Coronary artery (tissue), 2 donors: ENCODE measurements at regions not wholly inside any gene's neighbourhood (a gene's known extent, or its start where the extent isn't known, plus 50 kb on each side); places are given as distances from the start of the nearest gene placed in this dataset.
A peak's percentile ranks its signal among the peaks of the same experiment; 100 is the strongest.

ENCODE experiments used
- DNase-seq: peaks from one replicate; pipeline ENCODE4 v3.0.0-alpha.2; 2017; ENCODE audit warnings: low spot score
- H3K27ac ChIP-seq, 2 donors: fragments of 200-600 bp; sonication (generic); one replicate each; pipeline ENCODE4 v1.5.1; 2016 to 2019
- H3K4me3 ChIP-seq: fragments of 200-600 bp; sonication (generic); 2 replicates; pipeline ENCODE4 v1.5.1; 2016; ENCODE audit warnings: mild to moderate bottlenecking, moderate library complexity
- TF ChIP-seq, protein P1 (sequence below): fragments of 200-600 bp; sonication (generic); IDR thresholded peaks from one replicate; pipeline ENCODE4 v1.5.1; 2019; ENCODE audit warnings: antibody characterized with exemption

- TF ChIP-seq, protein P1, sequence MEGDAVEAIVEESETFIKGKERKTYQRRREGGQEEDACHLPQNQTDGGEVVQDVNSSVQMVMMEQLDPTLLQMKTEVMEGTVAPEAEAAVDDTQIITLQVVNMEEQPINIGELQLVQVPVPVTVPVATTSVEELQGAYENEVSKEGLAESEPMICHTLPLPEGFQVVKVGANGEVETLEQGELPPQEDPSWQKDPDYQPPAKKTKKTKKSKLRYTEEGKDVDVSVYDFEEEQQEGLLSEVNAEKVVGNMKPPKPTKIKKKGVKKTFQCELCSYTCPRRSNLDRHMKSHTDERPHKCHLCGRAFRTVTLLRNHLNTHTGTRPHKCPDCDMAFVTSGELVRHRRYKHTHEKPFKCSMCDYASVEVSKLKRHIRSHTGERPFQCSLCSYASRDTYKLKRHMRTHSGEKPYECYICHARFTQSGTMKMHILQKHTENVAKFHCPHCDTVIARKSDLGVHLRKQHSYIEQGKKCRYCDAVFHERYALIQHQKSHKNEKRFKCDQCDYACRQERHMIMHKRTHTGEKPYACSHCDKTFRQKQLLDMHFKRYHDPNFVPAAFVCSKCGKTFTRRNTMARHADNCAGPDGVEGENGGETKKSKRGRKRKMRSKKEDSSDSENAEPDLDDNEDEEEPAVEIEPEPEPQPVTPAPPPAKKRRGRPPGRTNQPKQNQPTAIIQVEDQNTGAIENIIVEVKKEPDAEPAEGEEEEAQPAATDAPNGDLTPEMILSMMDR: no peak
- DNase-seq: no peak
- H3K27ac ChIP-seq: no peak overlapping the region
- no peak overlapping the region for H3K4me3 ChIP-seq
Observed at GRCh38 chr4:128458816-128459215, 171.2 kb upstream of the PGRMC2 start.

DNA sequence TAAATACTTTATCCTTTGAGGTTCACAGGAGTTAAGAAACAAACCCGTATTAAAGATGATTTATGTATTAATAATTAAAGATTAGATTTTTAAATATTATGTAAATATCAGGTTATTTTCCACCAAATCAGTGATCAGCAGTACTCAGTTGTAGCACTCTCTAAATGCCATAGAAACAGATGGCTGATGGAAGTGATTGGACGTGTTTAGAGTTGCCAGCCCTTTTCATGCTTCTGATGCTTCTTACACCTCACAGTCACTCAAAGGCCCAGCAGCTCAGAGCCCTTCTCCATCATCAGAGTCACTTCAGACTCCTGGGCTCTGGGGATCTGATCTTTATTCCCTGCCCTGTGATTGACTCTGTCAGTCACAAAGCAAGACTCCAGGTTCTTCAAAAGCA is 170.1 kb upstream of the PGRMC2 start:
- TF ChIP-seq, protein P1: no peak
- H3K4me3 ChIP-seq: no peak overlapping the region
- H3K27ac ChIP-seq: no peak overlapping the region
- no peak for DNase-seq

DNA sequence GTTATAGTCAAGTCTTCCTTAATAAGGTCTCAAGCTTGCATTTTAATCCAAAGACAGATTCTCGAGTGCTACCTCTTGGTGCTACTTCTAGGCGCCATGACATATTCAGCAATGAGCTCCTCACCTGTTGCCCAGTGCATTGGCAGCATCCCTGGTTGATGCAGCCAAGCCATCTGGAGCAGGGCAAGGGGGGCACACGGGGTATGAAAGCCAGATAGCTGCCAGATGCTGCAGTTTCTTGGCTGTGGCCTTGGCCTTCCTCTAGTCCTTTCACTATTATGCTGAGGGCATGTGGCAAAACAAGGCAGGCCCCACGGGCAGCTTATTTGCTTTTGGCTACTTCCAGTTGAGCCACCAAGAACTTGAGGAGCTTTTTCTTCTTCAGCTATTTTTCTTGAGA is 168.6 kb upstream of the PGRMC2 start:
- Histone ChIP-seq H3K4me3 (no peak overlapping the region), H3K27ac (no peak overlapping the region)
- DNase-seq: no peak
- TF ChIP-seq, protein P1: no peak

DNA sequence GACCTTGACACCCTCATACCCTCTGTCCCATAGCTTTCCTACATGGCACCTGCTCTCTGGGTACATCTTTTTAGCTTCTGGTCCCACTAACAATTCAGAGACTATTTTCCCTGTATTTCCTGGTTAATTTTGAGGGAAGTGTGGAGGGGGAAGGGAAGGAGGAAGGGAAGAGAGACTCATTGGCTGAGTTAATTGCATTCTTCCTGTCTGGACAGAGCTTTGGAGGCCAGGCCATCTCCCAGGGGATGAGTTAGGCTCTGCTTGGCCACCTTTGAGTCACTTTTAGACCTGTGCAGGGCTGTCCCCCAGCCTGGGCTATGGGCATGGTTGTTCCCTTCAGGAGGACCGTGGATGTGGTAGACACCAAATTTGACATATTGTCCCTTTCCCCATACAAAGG is 167.9 kb upstream of the PGRMC2 start:
- H3K27ac ChIP-seq: no peak overlapping the region
- H3K4me3 ChIP-seq: no peak overlapping the region
- DNase-seq: no peak
- TF ChIP-seq, protein P1: no peak

DNA sequence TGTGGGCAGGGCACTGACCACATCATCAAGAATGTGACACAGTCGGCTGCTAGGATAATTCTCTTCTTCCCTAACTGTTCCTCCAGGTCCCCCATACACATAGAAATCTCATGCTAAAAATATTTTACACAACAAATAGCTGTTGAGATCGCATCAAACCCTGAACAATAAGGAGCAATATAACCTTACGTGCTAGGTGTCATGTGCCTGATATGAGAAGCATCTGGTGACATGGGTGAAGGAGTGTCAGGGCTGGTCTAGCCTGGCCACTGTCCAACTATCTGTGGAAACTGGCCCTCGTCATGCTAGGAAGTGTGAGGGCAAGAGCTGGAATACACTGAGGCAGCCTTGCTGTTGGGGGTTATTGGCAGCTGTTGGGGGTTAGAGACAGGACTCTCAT is 167.3 kb upstream of the PGRMC2 start:
- TF ChIP-seq, protein P1: no peak
- H3K27ac ChIP-seq: peak overlapping the region in 1 of 2 donors; percentile 7
- no peak for DNase-seq
- no peak overlapping the region for H3K4me3 ChIP-seq

DNA sequence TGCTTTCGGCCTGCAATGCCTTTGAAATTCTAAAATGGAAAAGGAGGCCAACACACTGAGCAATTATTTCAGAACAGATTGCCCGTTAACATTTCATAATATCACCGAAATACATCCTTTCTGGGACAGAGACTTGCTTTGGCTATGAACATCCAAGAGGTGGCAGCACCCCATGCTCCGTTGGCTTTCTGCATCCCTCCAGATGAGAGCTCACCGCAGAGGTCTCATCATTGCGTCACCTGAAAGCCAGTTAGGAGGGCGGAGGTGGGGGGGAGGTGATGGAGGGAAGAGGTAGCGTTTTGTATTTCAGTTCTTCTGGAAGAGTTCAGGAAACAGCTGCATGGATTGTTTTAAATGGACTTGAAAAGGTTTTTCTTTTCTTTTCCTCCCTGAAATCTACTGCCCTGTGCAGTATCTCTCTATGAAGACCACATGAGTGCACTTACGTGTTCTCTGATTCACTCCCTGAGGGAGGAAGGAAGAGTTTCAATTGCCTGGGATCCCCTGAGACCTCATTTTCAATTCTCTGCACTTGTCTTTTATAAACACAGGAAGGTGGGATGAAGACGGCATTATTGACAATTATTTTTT is 166.8 kb upstream of the PGRMC2 start:
- TF ChIP-seq, protein P1: peak; percentile 59
- Histone ChIP-seq H3K4me3 (peak overlapping the region; percentile 3), H3K27ac (peak overlapping the region in 1 of 2 donors; percentile 7)
- peak; percentile 92 for DNase-seq

GRCh38 chr4:128452415-128452814 is 164.8 kb upstream of the PGRMC2 start:
- TF ChIP-seq, protein P1: no peak
- Histone ChIP-seq H3K4me3 (no peak overlapping the region), H3K27ac (no peak overlapping the region)
- no peak for DNase-seq
